ENCODE measurements at regions not wholly inside any gene's neighbourhood (a gene's known extent, or its start where the extent isn't known, plus 50 kb on each side); places are given as distances from the start of the nearest gene placed in this dataset.
A peak's percentile ranks its signal among the peaks of the same experiment; 100 is the strongest.
"Not testable (repeated sequence)": the region's sequence is repeated elsewhere in the genome, so short reads cannot be mapped to it uniquely, and the experiment has no call there.

- H2AFZ ChIP-seq (ENCODE audit: low read depth, low read length, severe bottlenecking), result peak overlapping the region; percentile 51
- no peaks in the 10 kb centered on the region for H3K9me2 ChIP-seq (replicated peaks; ENCODE audit: insufficient read depth, low read length)
- H3K79me2 ChIP-seq (ENCODE audit: insufficient read depth, low read length), result no peaks in the 10 kb centered on the region
- peaks cover 26% of the 10 kb centered on the region; the same call in 1 of the 2 replicates for H3F3A ChIP-seq (ENCODE audit: insufficient read depth)
- H3K4me3 ChIP-seq (ENCODE audit: insufficient read depth, low read length, poor library complexity, severe bottlenecking), result no peak overlapping the region
- no peaks in the 10 kb centered on the region for H3K9me3 ChIP-seq (ENCODE audit: insufficient read depth, low read length)
- TF ChIP-seq CTCF (IDR thresholded peaks at IDR 0.05; ENCODE audit: insufficient read depth, low read length, poor library complexity, severe bottlenecking) (no peak), EZH2phosphoT487 (conservative IDR thresholded peaks at IDR 0.05; ENCODE audit: low read length) (no peak)
- H3K36me3 ChIP-seq (ENCODE audit: low read length), result no peaks in the 10 kb centered on the region
- peak overlapping the region; percentile 54 for H3K4me2 ChIP-seq (ENCODE audit: low read depth, low read length, poor library complexity, severe bottlenecking)
- H3K27ac ChIP-seq (ENCODE audit: low read depth, low read length), result 0 out of 2 replicates have a peak overlapping the region, but pooled peaks have one; percentile 9
- no peaks in the 10 kb centered on the region for H3K27me3 ChIP-seq (ENCODE audit: low read length)
- no peaks in the 10 kb centered on the region for H4K20me1 ChIP-seq (ENCODE audit: low read depth, low read length)
- H3K9ac ChIP-seq (ENCODE audit: low read length), result no peak overlapping the region
Measured at GRCh38 chr20:53654932-53655624, 61.4 kb upstream of the ZNF217 start.

DNA sequence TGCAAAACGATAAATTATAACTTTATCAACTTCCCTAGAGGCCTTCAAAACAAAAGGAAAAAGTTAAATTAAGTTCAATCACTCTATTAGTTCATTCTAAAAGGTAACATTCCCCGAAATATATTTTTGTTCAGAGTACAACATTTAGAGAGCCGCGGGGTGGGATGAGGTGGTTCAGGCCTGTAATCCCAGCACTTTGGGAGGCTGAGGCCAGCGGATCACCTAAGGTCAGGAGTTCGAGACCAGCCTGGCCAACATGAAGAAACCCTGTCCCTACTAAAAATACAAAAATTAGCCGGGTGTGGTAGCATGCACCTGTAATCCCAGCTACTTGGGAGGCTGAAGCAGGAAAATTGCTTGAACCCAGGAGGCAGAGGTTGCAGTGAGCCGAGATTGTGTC, 60.9 kb upstream of the ZNF217 start:
- not testable (repeated sequence) for H3K9me3 ChIP-seq (ENCODE audit: insufficient read depth, low read length); H3K9me2 ChIP-seq (replicated peaks; ENCODE audit: insufficient read depth, low read length); H3K79me2 ChIP-seq (ENCODE audit: insufficient read depth, low read length); H3K4me3 ChIP-seq (ENCODE audit: insufficient read depth, low read length, poor library complexity, severe bottlenecking); H4K20me1 ChIP-seq (ENCODE audit: low read depth, low read length); H3K9ac ChIP-seq (ENCODE audit: low read length); H3K36me3 ChIP-seq (ENCODE audit: low read length); H2AFZ ChIP-seq (ENCODE audit: low read depth, low read length, severe bottlenecking); H3K27me3 ChIP-seq (ENCODE audit: low read length); H3K27ac ChIP-seq (ENCODE audit: low read depth, low read length)
- Histone ChIP-seq H3K4me2 (ENCODE audit: low read depth, low read length, poor library complexity, severe bottlenecking) (peak overlapping the region; percentile 54), H3F3A (ENCODE audit: insufficient read depth) (peaks cover 26% of the 10 kb centered on the region; the same call in 1 of the 2 replicates)

DNA sequence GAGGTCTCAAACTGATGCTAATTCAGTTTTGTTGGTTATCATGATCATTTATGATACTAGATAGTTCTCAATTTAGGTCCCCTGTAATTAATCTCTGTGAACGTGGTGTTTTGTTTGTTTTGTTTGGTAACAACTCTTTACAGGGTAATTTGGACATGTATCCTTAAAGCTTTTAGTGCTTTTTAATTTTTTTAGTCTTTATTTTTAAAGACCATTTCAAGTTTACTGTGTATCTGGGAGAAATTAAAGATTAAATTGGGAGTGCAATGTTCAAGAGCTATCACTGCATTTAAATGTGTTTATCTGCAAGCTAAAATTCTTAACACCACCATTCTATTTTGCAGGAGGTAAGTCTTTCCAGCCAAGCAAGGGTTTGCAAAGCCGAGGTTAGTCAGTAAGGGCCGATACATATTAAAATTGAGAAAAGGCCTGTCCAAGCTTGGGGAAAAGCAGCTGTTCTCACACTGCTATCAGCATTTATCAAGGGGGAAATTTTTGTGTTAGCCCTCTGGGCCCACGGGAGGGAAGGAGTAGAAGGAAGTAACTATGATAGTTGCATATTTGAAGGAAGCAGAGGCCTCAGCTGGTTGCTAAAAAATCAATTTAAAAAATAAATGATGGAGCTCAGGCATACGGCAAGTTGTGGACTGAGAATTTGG, 59.3 kb upstream of the ZNF217 start:
- H3K79me2 ChIP-seq (ENCODE audit: insufficient read depth, low read length), result no peaks in the 10 kb centered on the region
- no peaks in the 10 kb centered on the region for H3K9me3 ChIP-seq (ENCODE audit: insufficient read depth, low read length)
- peak overlapping the region; percentile 56 for H3K4me2 ChIP-seq (ENCODE audit: low read depth, low read length, poor library complexity, severe bottlenecking)
- no peaks in the 10 kb centered on the region for H4K20me1 ChIP-seq (ENCODE audit: low read depth, low read length)
- peak overlapping the region; percentile 65 for H2AFZ ChIP-seq (ENCODE audit: low read depth, low read length, severe bottlenecking)
- no peaks in the 10 kb centered on the region for H3K36me3 ChIP-seq (ENCODE audit: low read length)
- peak overlapping the region; percentile 7; the same call in 1 of the 2 replicates for H3K9ac ChIP-seq (ENCODE audit: low read length)
- peak overlapping the region; percentile 56 for H3K27ac ChIP-seq (ENCODE audit: low read depth, low read length)
- no peaks in the 10 kb centered on the region for H3K27me3 ChIP-seq (ENCODE audit: low read length)
- TF ChIP-seq CTCF (IDR thresholded peaks at IDR 0.05; ENCODE audit: insufficient read depth, low read length, poor library complexity, severe bottlenecking), result no peak
- TF ChIP-seq EZH2phosphoT487 (conservative IDR thresholded peaks at IDR 0.05; ENCODE audit: low read length), result no peak
- H3K9me2 ChIP-seq (replicated peaks; ENCODE audit: insufficient read depth, low read length), result no peaks in the 10 kb centered on the region
- H3K4me3 ChIP-seq (ENCODE audit: insufficient read depth, low read length, poor library complexity, severe bottlenecking), result peak overlapping the region; percentile 3
- H3F3A ChIP-seq (ENCODE audit: insufficient read depth), result peaks cover 26% of the 10 kb centered on the region; the same call in 1 of the 2 replicates

All from SU-DHL-6 (cell line).